OCI-LY1 (cell line): ENCODE measurements at regions not wholly inside any gene's neighbourhood (a gene's known extent, or its start where the extent isn't known, plus 50 kb on each side); places are given as distances from the start of the nearest gene placed in this dataset.

ENCODE experiments used
- H2AFZ ChIP-seq: fragments of 200-600 bp; sonication (generic), shearing (Covaris generic); 2 replicates; pipeline ENCODE4 v1.6.0; 2014; ENCODE audit warnings: antibody characterized with exemption, mild to moderate bottlenecking, low read length
- H3F3A ChIP-seq: fragments of 200-600 bp; sonication (generic), shearing (Covaris generic); 2 replicates; pipeline ENCODE4 v1.6.0; 2014; ENCODE audit warnings: mild to moderate bottlenecking, antibody characterized with exemption, low read length, moderate library complexity; ENCODE audit not compliant: insufficient read depth
- H3K27ac ChIP-seq: fragments of 200-600 bp; sonication (generic); 2 replicates; pipeline ENCODE4 v1.5.1; 2014; ENCODE audit warnings: low read length, mixed run types, mild to moderate bottlenecking, low read depth; ENCODE audit not compliant: poor library complexity, severe bottlenecking
- H3K27me3 ChIP-seq: fragments of 200-600 bp; sonication (generic); 2 replicates; pipeline ENCODE4 v1.6.0; 2014; ENCODE audit warnings: antibody characterized with exemption, mild to moderate bottlenecking, low read length, moderate library complexity; ENCODE audit not compliant: insufficient read depth
- H3K36me3 ChIP-seq: fragments of 200-600 bp; sonication (generic); 2 replicates; pipeline ENCODE4 v1.6.1; 2014; ENCODE audit warnings: mild to moderate bottlenecking, antibody characterized with exemption, low read length, moderate library complexity, mixed read lengths; ENCODE audit not compliant: insufficient read depth
- H3K4me1 ChIP-seq: fragments of 200-600 bp; sonication (generic); 2 replicates; pipeline ENCODE4 v1.5.1; 2014; ENCODE audit warnings: mild to moderate bottlenecking, low read length, moderate library complexity; ENCODE audit not compliant: insufficient read depth, severe bottlenecking
- H3K4me2 ChIP-seq: fragments of 200-600 bp; sonication (generic), shearing (Covaris generic); 2 replicates; pipeline ENCODE4 v1.6.1; 2014; ENCODE audit warnings: low read length
- H3K4me3 ChIP-seq: fragments of 200-600 bp; sonication (generic); 2 replicates; pipeline ENCODE4 v1.5.1; 2014; ENCODE audit warnings: low read length, low read depth, mild to moderate bottlenecking, mixed read lengths; ENCODE audit not compliant: poor library complexity, severe bottlenecking
- H3K79me2 ChIP-seq: fragments of 200-600 bp; shearing (Covaris generic); 2 replicates; pipeline ENCODE4 v1.6.1; 2016; ENCODE audit warnings: mixed run types, low read length, mixed read lengths; ENCODE audit not compliant: insufficient read depth
- H3K9ac ChIP-seq: fragments of 200-600 bp; sonication (generic), shearing (Covaris generic); 2 replicates; pipeline ENCODE4 v1.6.1; 2014; ENCODE audit warnings: mild to moderate bottlenecking, low read length, mixed read lengths
- H3K9me2 ChIP-seq: fragments of 200-600 bp; sonication (generic), shearing (Covaris generic); 2 replicates; pipeline ENCODE4 v1.6.1; 2014; ENCODE audit warnings: low read depth, mild to moderate bottlenecking, low read length, mixed read lengths
- H3K9me3 ChIP-seq: fragments of 200-600 bp; shearing (Covaris generic); 2 replicates; pipeline ENCODE4 v1.6.1; 2014; ENCODE audit warnings: low read length, mixed read lengths
- H4K20me1 ChIP-seq: fragments of 200-600 bp; sonication (generic), shearing (Covaris generic); 2 replicates; pipeline ENCODE4 v1.6.0; 2016; ENCODE audit warnings: mild to moderate bottlenecking, low read length; ENCODE audit not compliant: insufficient read depth
- EZH2 ChIP-seq: fragments of 200-600 bp; sonication (generic), shearing (Covaris generic); IDR thresholded peaks from 2 replicates; pipeline ENCODE4 v1.8.0; 2017; ENCODE audit warnings: borderline replicate concordance, mixed run types, mild to moderate bottlenecking, antibody characterized with exemption, low read length, moderate library complexity, mixed read lengths
- TF ChIP-seq, protein P1 (sequence below): fragments of 200-600 bp; sonication (generic), shearing (Covaris generic); IDR thresholded peaks from 2 replicates; pipeline ENCODE4 v1.5.1; 2017; ENCODE audit warnings: mild to moderate bottlenecking, antibody characterized with exemption, low read length, moderate library complexity, mixed read lengths

DNA sequence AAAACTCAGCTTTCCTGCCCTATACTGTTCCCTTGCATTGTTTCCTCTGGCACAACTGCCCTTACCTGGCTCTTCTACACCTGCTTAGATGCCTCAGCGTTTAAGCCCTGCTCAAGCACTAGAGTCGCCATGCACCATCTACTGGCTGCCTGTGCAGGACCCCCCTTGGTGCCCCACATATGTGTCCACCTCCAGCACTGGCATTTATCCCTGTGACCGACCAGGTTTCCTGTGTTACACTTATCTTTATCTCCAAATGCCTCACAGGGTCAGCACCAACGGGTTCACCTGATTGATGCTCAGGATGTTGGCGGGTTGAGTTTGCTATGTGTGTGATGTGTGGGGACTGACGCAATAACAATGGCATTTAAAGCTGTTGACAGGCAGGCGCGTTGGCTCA is 177.5 kb downstream of the TMEM18 start:
- Histone ChIP-seq H2AFZ (no peak overlapping the region), H4K20me1 (no peaks in the 10 kb centered on the region), H3F3A (no peaks in the 10 kb centered on the region), H3K4me2 (no peak overlapping the region), H3K27me3 (peaks cover 5% of the 10 kb centered on the region), H3K9me2 (no peaks in the 10 kb centered on the region), H3K4me3 (no peak overlapping the region), H3K79me2 (no peaks in the 10 kb centered on the region), H3K4me1 (no peaks in the 10 kb centered on the region), H3K9ac (no peak overlapping the region), H3K36me3 (no peaks in the 10 kb centered on the region), H3K9me3 (no peaks in the 10 kb centered on the region), H3K27ac (no peak overlapping the region)
- TF ChIP-seq EZH2: no peak
- TF ChIP-seq, protein P1, sequence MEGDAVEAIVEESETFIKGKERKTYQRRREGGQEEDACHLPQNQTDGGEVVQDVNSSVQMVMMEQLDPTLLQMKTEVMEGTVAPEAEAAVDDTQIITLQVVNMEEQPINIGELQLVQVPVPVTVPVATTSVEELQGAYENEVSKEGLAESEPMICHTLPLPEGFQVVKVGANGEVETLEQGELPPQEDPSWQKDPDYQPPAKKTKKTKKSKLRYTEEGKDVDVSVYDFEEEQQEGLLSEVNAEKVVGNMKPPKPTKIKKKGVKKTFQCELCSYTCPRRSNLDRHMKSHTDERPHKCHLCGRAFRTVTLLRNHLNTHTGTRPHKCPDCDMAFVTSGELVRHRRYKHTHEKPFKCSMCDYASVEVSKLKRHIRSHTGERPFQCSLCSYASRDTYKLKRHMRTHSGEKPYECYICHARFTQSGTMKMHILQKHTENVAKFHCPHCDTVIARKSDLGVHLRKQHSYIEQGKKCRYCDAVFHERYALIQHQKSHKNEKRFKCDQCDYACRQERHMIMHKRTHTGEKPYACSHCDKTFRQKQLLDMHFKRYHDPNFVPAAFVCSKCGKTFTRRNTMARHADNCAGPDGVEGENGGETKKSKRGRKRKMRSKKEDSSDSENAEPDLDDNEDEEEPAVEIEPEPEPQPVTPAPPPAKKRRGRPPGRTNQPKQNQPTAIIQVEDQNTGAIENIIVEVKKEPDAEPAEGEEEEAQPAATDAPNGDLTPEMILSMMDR: no peak

DNA sequence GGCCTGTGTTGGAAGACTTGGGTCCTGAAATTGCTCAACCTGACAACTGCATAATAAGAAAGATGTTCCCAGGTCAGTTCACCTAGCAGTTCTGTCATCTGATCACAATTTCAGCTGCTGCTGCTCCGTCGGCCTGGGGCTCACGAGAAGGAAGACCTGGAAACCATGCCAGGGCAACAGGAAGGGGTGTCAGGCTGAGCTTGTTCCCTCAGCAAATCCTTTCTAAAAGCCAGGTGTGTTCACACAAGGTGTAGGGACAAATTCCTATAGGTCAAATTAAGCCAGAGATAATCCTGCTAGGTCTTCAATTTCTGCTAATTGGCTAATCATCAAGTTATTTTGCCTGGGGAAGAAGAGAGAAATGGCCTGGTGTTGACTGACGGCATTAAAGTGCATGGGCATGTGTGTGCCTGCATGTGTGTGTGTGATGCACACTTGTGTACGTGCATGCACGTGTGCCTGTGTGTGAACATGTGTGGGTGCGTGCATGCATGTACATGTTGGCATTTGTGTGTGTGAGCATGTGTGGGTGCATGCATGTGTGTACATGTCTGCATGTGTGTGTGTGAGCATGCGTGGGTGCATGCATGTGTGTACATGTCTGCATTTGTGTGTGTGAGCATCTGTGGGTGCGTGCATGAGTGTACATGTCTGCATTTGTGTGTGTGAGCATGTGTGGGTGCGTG is 178.6 kb downstream of the TMEM18 start:
- no peak overlapping the region for H3K9ac ChIP-seq
- H3K4me2 ChIP-seq: no peak overlapping the region
- peaks cover 5% of the 10 kb centered on the region for H3K27me3 ChIP-seq
- no peak overlapping the region for H3K27ac ChIP-seq
- no peak overlapping the region for H3K4me3 ChIP-seq
- H3K9me2 ChIP-seq: no peaks in the 10 kb centered on the region
- H4K20me1 ChIP-seq: no peaks in the 10 kb centered on the region
- no peaks in the 10 kb centered on the region for H3K9me3 ChIP-seq
- H2AFZ ChIP-seq: no peak overlapping the region
- no peaks in the 10 kb centered on the region for H3K79me2 ChIP-seq
- H3K4me1 ChIP-seq: no peaks in the 10 kb centered on the region
- TF ChIP-seq, protein P1: no peak
- TF ChIP-seq EZH2: no peak
- H3K36me3 ChIP-seq: no peaks in the 10 kb centered on the region
- H3F3A ChIP-seq: no peaks in the 10 kb centered on the region

DNA sequence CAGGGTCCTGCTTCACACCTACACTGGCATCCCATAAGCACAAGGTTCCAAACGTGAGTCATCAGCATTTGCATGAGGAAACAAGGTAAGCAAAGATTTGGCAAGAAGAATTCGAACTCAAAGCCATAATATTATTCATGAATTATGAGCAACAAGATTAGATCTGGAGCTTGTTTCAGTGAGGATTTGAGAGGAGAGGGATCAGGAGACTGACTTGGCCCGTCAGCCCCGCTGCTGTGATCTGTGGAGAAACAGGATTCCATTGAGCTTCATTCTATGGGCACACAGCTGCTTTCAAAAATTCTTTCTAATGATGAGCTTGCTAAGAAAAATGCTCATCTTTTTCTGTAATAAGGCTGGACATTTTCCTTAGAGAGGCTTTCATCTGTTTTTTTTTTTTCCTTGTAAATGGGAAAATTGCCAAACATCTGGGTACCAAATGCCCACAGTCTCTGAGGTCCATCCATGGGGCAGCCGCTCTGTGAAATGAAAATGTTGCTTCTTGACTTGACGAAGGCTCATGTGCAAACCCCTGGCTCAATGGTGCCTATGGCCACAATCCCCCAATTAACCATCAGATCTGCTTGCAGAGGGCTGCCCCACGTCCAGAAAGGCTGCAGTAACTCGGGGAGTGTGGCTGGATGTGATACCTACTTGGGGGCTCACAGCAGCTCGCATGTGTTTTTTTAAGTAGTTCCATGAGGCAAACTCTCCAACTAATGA is 179.3 kb downstream of the TMEM18 start:
- H3K27ac ChIP-seq: no peak overlapping the region
- H3K4me2 ChIP-seq: no peak overlapping the region
- no peak overlapping the region for H2AFZ ChIP-seq
- no peak overlapping the region for H3K4me3 ChIP-seq
- no peak overlapping the region for H3K9ac ChIP-seq
- no peaks in the 10 kb centered on the region for H3K79me2 ChIP-seq
- TF ChIP-seq, protein P1: no peak
- TF ChIP-seq EZH2: no peak
- H4K20me1 ChIP-seq: no peaks in the 10 kb centered on the region
- no peaks in the 10 kb centered on the region for H3K4me1 ChIP-seq
- H3F3A ChIP-seq: no peaks in the 10 kb centered on the region
- no peaks in the 10 kb centered on the region for H3K36me3 ChIP-seq
- H3K9me2 ChIP-seq: no peaks in the 10 kb centered on the region
- H3K9me3 ChIP-seq: no peaks in the 10 kb centered on the region
- H3K27me3 ChIP-seq: peaks cover 5% of the 10 kb centered on the region
